ENCODE measurements at regions not wholly inside any gene's neighbourhood (a gene's known extent, or its start where the extent isn't known, plus 50 kb on each side); places are given as distances from the start of the nearest gene placed in this dataset.

DNA sequence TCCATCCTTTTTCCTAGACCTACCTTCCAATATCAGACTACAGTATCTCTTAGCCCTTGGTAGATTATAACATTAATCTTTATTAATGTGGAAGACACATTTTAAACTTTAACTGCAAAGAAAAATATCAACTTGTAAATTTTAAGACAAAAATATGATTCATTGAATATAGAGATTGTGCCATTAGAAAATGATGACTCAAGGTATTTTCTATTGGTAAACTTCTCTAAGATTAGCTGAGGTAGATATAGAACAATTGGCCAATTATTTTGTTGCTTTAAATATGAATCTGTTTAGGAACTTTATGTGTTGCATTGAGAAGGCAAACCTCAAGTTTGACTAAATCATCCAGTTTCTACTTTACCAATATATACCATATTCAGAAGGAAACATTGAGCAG lies 604.7 kb downstream of the CBLN2 start:
- DNase-seq (ENCODE audit: low spot score) = no peak
- in situ Hi-C loops (cut with MboI; ENCODE audit: low pct_unique_long_range_greater_than_20kb, low sequenced_read_pairs, unreplicated experiment) = no loop called here
- TF ChIP-seq, protein P1, sequence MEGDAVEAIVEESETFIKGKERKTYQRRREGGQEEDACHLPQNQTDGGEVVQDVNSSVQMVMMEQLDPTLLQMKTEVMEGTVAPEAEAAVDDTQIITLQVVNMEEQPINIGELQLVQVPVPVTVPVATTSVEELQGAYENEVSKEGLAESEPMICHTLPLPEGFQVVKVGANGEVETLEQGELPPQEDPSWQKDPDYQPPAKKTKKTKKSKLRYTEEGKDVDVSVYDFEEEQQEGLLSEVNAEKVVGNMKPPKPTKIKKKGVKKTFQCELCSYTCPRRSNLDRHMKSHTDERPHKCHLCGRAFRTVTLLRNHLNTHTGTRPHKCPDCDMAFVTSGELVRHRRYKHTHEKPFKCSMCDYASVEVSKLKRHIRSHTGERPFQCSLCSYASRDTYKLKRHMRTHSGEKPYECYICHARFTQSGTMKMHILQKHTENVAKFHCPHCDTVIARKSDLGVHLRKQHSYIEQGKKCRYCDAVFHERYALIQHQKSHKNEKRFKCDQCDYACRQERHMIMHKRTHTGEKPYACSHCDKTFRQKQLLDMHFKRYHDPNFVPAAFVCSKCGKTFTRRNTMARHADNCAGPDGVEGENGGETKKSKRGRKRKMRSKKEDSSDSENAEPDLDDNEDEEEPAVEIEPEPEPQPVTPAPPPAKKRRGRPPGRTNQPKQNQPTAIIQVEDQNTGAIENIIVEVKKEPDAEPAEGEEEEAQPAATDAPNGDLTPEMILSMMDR (IDR thresholded peaks at IDR 0.05; ENCODE audit: extremely low read depth, insufficient read depth, missing control alignments) = no peak

DNA sequence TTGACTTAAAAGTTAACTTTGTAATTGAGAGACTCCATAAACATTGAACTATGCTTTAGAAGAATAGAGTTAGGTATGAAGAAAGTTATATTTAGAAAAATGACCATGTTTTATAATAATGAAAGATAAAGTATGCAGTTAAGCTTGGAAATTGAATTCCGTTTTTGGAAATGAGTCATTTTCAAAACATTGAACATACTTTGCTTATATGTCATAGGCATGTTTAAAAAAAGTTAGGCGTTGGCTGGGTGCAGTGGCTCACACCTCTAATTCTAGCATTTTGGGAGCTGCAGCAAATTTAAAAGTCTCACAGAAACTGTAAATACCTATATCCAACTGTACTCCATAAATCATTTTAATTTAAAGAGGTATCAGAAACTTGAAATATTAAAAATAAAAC lies 607.4 kb downstream of the CBLN2 start:
- no peak for DNase-seq (ENCODE audit: low spot score)
- TF ChIP-seq, protein P1 (IDR thresholded peaks at IDR 0.05; ENCODE audit: extremely low read depth, insufficient read depth, missing control alignments) = no peak
- in situ Hi-C loops (cut with MboI; ENCODE audit: low pct_unique_long_range_greater_than_20kb, low sequenced_read_pairs, unreplicated experiment) = no loop called here

DNA sequence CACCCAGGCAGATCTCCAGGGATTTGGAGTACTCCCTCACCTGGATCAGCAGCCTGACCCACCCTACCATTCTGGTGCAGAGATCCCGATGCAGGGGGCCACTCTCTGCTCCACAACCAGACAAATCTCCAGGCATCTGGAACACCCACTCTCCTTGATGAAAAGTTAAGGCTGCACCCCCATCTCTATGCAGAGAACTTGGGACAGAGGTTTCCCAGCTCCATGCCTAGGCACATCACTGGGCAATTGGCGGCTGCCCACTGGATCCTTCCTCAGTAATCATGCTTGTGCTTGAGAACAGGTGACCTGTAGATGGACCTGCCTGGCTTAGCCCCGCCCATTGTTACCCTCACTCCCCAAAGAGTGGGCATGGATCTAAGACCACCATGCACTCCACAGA lies 624.9 kb downstream of the CBLN2 start:
- DNase-seq (ENCODE audit: low spot score) = no peak
- TF ChIP-seq, protein P1 (IDR thresholded peaks at IDR 0.05; ENCODE audit: extremely low read depth, insufficient read depth, missing control alignments) = no peak
- in situ Hi-C loops (cut with MboI; ENCODE audit: low pct_unique_long_range_greater_than_20kb, low sequenced_read_pairs, unreplicated experiment) = no loop called here

DNA sequence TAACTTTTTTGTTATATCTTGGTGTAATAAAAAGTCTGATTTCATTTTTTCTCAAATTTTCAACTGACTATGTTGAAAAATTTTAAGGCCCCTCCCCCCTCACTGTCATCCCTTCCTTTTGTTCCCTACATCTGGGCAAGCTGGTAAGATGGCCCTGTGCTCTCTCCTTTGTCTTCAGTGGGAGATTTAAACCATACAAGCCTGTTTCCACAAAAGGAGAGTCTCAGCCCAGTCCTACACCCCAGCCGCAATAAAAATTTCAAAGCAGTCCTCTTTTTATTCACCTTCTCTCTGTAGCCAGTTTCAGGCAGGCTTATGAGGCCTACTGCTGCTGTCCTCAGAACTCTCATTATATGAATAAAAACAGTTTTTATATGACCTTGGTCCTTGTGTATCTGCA lies 630.5 kb downstream of the CBLN2 start:
- TF ChIP-seq, protein P1 (IDR thresholded peaks at IDR 0.05; ENCODE audit: extremely low read depth, insufficient read depth, missing control alignments) = no peak
- no peak for DNase-seq (ENCODE audit: low spot score)
- in situ Hi-C loops (cut with MboI; ENCODE audit: low pct_unique_long_range_greater_than_20kb, low sequenced_read_pairs, unreplicated experiment) = no loop called here

DNA sequence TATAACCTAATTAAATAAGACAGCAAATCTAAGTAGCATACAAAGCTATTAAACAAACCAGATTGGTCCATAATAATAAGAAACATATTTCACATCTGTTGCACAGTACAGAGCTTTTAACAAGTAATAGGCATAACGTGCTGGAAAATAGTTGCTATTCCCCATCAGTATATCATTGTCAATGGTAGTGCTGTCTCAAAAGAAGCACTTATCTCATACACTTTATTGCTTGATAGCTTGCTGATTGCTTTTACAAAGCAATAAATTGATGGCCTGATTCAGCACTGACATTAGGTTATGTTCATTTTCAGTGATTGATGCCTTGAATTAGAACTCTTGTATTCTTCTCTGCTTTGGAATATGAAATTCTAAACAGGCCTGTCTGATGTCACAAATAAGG lies 641.7 kb downstream of the CBLN2 start:
- in situ Hi-C loops (cut with MboI; ENCODE audit: low pct_unique_long_range_greater_than_20kb, low sequenced_read_pairs, unreplicated experiment) = no loop called here
- DNase-seq (ENCODE audit: low spot score) = no peak
- TF ChIP-seq, protein P1 (IDR thresholded peaks at IDR 0.05; ENCODE audit: extremely low read depth, insufficient read depth, missing control alignments) = no peak

DNA sequence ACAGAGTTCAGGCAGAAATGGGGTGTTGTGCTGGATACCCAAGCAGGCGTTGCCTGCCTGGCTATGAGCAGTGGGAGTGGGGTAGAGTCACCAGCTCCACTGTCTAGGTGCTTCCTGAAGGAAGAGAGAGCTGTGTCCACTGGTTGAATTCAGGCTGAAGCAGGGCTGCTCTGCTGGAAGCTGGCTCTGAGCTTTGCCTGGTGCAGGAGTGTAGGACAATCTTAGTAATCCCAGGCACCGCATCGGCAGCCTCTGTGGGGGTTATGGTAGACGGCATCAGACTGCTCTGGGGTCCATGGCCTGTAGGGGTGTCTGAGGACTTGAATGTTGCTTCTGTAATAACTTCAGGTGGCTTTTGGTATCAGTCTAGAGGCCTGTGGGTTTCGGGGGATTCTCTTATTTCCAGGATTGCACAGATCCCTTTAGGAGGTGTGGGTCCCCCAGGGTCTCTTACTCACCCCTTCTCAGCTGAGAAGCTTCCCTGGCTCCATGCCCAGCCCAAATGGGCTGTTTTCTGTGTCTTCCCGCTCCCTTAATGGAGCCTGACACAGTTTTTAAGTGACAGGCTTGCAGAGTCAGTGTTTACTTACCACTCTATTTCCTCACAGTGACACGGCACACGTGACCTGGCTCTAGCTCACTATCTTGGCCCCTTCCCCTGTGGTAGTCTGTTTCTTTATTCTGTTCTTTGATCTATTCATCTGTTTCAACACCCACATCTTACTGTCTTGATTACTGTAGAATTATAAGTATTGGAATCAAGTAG lies 644.3 kb downstream of the CBLN2 start:
- DNase-seq (ENCODE audit: low spot score) = no peak
- in situ Hi-C loops (cut with MboI; ENCODE audit: low pct_unique_long_range_greater_than_20kb, low sequenced_read_pairs, unreplicated experiment) = no loop called here
- TF ChIP-seq, protein P1 (IDR thresholded peaks at IDR 0.05; ENCODE audit: extremely low read depth, insufficient read depth, missing control alignments) = no peak
